Left renal pelvis (tissue), 4 donors: ENCODE measurements at regions not wholly inside any gene's neighbourhood (a gene's known extent, or its start where the extent isn't known, plus 50 kb on each side); places are given as distances from the start of the nearest gene placed in this dataset.

ENCODE experiments used
- DNase-seq, 4 donors: peaks; one replicate each; pipeline ENCODE4 v3.0.0-alpha.2; 2013; ENCODE audit warnings: low read depth in 4 of 4, low spot score in 3 of 4

GRCh38 chr17:27991462-27991993 is 50.9 kb upstream of the NLK start:
- no peak for DNase-seq
